ENCODE measurements at regions not wholly inside any gene's neighbourhood (a gene's known extent, or its start where the extent isn't known, plus 50 kb on each side); places are given as distances from the start of the nearest gene placed in this dataset.

- H4K20me1 ChIP-seq (ENCODE audit: insufficient read depth) = no peaks in the 10 kb centered on the region
- RAD21 ChIA-PET (ENCODE audit: low non-redundant PET in 1 of 2, low total read pairs in 2 of 2, uncharacterized antibody in 2 of 2, unreplicated experiment in 2 of 2) = no interaction called here
- H3K9ac ChIP-seq (ENCODE audit: low read length) = no peak overlapping the region
- no peak overlapping the region for H2AFZ ChIP-seq (ENCODE audit: low read depth, low read length, poor library complexity, severe bottlenecking)
- no peak for TF ChIP-seq RAD21 (IDR thresholded peaks at IDR 0.05; ENCODE audit: low read depth)
- no peak for TF ChIP-seq CTCF (IDR thresholded peaks at IDR 0.05 in 2 of 3, conservative IDR thresholded peaks at IDR 0.05 in 1 of 3; ENCODE audit: borderline replicate concordance in 1 of 3, insufficient read depth in 1 of 3, low read depth in 2 of 3, low read length in 2 of 3)
- TF ChIP-seq SIN3A (IDR thresholded peaks at IDR 0.05; ENCODE audit: low read depth) = no peak
- TF ChIP-seq YY1 (IDR thresholded peaks at IDR 0.05; ENCODE audit: extremely low read depth, insufficient replicate concordance, low read depth, low read length) = no peak
- no peak for TF ChIP-seq CEBPB (IDR thresholded peaks at IDR 0.05; ENCODE audit: low read depth)
- no peak for TF ChIP-seq JUND (IDR thresholded peaks at IDR 0.05)
- H3K36me3 ChIP-seq (ENCODE audit: control insufficient read depth in 1 of 2, insufficient read depth in 2 of 2, low read length in 2 of 2) = no peaks in the 10 kb centered on the region
- BruUV-seq (replicated peaks) = no TSS peak
- H3K9me2 ChIP-seq (ENCODE audit: insufficient read depth) = no peaks in the 10 kb centered on the region
- H3K4me3 ChIP-seq (replicated peaks in 1 of 2; ENCODE audit: low read depth in 1 of 2, low read length in 2 of 2) = no peak overlapping the region
- no peaks in the 10 kb centered on the region for H3K27me3 ChIP-seq (ENCODE audit: insufficient read depth, low read length)
- no peak overlapping the region for H3K4me2 ChIP-seq (ENCODE audit: low read length)
- H3K9me3 ChIP-seq (ENCODE audit: control insufficient read depth in 1 of 2, insufficient read depth in 1 of 2, low read depth in 1 of 2, low read length in 2 of 2) = no peaks in the 10 kb centered on the region
- no peak overlapping the region for H3K27ac ChIP-seq (ENCODE audit: low read depth, low read length)
- DNase-seq (ENCODE audit: low read depth, low spot score) (no peak), ATAC-seq (no peak)
- CTCF ChIA-PET = no interaction called here
- no peaks in the 10 kb centered on the region for H3K79me2 ChIP-seq (ENCODE audit: insufficient read depth, low read length)
- intact Hi-C loops (cut with micrococcal nuclease) = no loop called here
- H3K4me1 ChIP-seq (ENCODE audit: control insufficient read depth in 1 of 2, insufficient read depth in 2 of 2, low read length in 2 of 2) = no peaks in the 10 kb centered on the region
- POLR2A ChIA-PET = no interaction called here
Observed at GRCh38 chr16:72415379-72415778, 243.4 kb upstream of the PMFBP1 start.

- Histone ChIP-seq H3K4me2 (ENCODE audit: low read length) (no peak overlapping the region), H3K9ac (ENCODE audit: low read length) (no peak overlapping the region), H3K27ac (ENCODE audit: low read depth, low read length) (no peak overlapping the region), H3K79me2 (ENCODE audit: insufficient read depth, low read length) (no peaks in the 10 kb centered on the region), H3K4me1 (ENCODE audit: control insufficient read depth in 1 of 2, insufficient read depth in 2 of 2, low read length in 2 of 2) (no peaks in the 10 kb centered on the region), H3K9me2 (ENCODE audit: insufficient read depth) (no peaks in the 10 kb centered on the region), H3K36me3 (ENCODE audit: control insufficient read depth in 1 of 2, insufficient read depth in 2 of 2, low read length in 2 of 2) (no peaks in the 10 kb centered on the region), H4K20me1 (ENCODE audit: insufficient read depth) (no peaks in the 10 kb centered on the region), H3K9me3 (ENCODE audit: control insufficient read depth in 1 of 2, insufficient read depth in 1 of 2, low read depth in 1 of 2, low read length in 2 of 2) (no peaks in the 10 kb centered on the region), H3K4me3 (replicated peaks in 1 of 2; ENCODE audit: low read depth in 1 of 2, low read length in 2 of 2) (no peak overlapping the region), H2AFZ (ENCODE audit: low read depth, low read length, poor library complexity, severe bottlenecking) (no peak overlapping the region), H3K27me3 (ENCODE audit: insufficient read depth, low read length) (no peaks in the 10 kb centered on the region)
- CTCF ChIA-PET = interaction anchor here (1.8 kb wide), 1 partner anchor 10 kb away, joined by 4 read pairs; no protein-coding TSS in a partner anchor
- DNase-seq (ENCODE audit: low read depth, low spot score) (no peak), ATAC-seq (no peak)
- RAD21 ChIA-PET (ENCODE audit: low non-redundant PET in 1 of 2, low total read pairs in 2 of 2, uncharacterized antibody in 2 of 2, unreplicated experiment in 2 of 2) = no interaction called here
- POLR2A ChIA-PET = no interaction called here
- intact Hi-C loops (cut with micrococcal nuclease) = no loop called here
- BruUV-seq (replicated peaks) = no TSS peak
- TF ChIP-seq RAD21 (IDR thresholded peaks at IDR 0.05; ENCODE audit: low read depth) (no peak), ZFX (IDR thresholded peaks at IDR 0.05) (no peak), SP1 (IDR thresholded peaks at IDR 0.05; ENCODE audit: low read depth) (no peak), JUND (IDR thresholded peaks at IDR 0.05) (no peak), REST (IDR thresholded peaks at IDR 0.05; ENCODE audit: low read depth) (no peak), FOSL1 (IDR thresholded peaks at IDR 0.05; ENCODE audit: low read depth) (no peak), ELF1 (IDR thresholded peaks at IDR 0.05; ENCODE audit: borderline replicate concordance, low read depth) (no peak), EZH2 (IDR thresholded peaks at IDR 0.05) (no peak), YY1 (IDR thresholded peaks at IDR 0.05; ENCODE audit: extremely low read depth, insufficient replicate concordance, low read depth, low read length) (no peak), TCF7L2 (IDR thresholded peaks at IDR 0.05; ENCODE audit: borderline replicate concordance, extremely low read depth, insufficient read depth, insufficient read length) (no peak), CEBPB (IDR thresholded peaks at IDR 0.05; ENCODE audit: low read depth) (no peak), POLR2AphosphoS5 (IDR thresholded peaks at IDR 0.05; ENCODE audit: low read depth, low read length) (no peak), ATF3 (IDR thresholded peaks at IDR 0.05) (no peak)
Observed at GRCh38 chr16:72410492-72410891, 238.5 kb upstream of the PMFBP1 start.

Measured in HCT116 (cell line).